Activated CD8-positive, alpha-beta memory T cell treated with anti-CD3 and anti-CD28 coated beads for 48 hours (primary cell): ENCODE measurements at regions not wholly inside any gene's neighbourhood (a gene's known extent, or its start where the extent isn't known, plus 50 kb on each side); places are given as distances from the start of the nearest gene placed in this dataset.

ENCODE experiments used
- DNase-seq, 3 experiments: peaks; one replicate each; pipeline ENCODE4 v3.0.0-alpha.2; 2020; ENCODE audit warnings: low read depth in 2 of 3, low spot score in 2 of 3

DNA sequence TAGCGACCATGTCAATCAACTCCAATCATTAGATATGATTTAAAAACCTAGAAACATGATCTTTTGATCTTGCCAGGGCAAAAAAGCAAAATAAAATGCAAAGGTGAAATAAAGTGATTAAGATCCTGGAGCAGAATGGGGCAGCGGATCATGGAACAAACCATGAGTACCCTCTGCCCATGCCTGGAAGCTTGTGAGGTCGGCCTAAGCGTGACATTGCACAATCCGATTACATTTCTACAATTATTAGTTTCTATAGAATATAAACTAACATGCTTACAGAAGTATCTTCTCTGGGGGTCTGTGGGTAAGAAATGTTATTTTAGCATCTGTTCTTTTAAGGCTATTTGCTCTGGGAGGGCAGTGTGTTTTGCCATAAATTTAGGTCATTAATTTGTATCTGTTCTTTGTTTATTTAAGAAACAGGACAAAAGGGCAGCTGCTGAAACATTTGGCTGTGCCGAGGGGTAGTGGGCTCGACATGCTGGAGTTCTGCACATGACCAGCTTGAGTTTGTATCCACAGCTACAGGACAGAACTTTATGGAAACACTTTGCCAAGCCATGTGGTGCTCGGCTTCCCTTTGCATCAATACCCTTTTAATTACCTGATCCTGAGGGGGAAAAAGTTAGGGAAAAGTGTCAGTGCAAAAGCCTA, 55.9 kb downstream of the ZBTB18 start:
- DNase-seq = no peak

DNA sequence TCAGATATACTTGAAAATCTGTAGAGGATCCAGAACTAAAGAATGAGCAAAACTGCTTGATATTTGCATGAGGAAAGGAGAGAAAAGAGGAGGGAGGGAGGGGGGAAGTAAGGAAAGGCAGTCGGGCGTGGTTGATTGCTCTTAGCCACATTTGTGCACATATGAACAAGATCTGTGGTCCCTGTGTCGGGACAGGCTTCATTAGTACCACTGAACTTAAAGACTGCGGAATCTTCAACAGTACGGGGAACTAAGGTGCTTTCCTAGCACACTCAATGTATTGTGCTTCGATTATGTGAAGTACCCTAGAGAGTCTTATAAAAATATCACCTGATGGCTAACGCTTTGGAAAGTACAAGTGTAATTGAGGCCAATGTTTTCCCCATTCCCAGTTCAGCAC, 59.9 kb downstream of the ZBTB18 start:
- no peak for DNase-seq

DNA sequence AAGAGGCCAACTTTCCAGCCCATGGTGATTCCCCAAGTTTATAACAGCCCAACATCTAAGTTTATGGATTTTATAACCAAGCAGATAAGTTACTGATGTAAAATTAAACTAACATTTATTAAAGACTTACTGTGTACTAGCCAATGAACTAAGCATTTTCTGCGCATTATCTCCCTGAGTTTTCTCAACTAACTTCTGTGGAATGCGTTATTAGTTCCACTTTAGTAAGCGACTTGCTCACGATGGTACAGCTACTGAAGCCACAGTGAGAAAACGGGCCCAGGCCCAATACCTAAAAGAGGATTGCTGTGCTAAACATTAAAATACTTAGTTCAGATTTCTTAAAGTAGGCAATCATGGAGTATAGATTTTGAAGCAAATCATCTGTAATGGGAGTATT, 61.0 kb downstream of the ZBTB18 start:
- no peak for DNase-seq

DNA sequence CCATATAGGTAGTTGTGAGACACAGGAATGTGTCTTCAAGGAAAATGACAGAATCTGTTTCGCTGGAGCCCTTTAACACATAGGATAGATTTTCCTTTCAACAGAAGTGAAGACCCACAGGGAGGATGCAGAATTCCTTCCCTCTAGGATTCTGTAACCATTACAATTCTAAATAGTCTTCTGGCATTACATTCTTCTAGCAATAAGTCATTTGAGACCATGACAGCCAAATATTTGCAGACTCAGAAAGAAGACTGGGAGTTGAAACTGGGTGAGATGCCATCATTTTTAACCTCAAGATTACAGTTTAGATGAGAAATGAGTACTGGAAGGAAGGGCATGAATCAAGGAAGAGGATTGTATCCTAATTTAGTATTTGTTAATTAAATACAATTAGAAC, 61.6 kb downstream of the ZBTB18 start:
- no peak for DNase-seq

DNA sequence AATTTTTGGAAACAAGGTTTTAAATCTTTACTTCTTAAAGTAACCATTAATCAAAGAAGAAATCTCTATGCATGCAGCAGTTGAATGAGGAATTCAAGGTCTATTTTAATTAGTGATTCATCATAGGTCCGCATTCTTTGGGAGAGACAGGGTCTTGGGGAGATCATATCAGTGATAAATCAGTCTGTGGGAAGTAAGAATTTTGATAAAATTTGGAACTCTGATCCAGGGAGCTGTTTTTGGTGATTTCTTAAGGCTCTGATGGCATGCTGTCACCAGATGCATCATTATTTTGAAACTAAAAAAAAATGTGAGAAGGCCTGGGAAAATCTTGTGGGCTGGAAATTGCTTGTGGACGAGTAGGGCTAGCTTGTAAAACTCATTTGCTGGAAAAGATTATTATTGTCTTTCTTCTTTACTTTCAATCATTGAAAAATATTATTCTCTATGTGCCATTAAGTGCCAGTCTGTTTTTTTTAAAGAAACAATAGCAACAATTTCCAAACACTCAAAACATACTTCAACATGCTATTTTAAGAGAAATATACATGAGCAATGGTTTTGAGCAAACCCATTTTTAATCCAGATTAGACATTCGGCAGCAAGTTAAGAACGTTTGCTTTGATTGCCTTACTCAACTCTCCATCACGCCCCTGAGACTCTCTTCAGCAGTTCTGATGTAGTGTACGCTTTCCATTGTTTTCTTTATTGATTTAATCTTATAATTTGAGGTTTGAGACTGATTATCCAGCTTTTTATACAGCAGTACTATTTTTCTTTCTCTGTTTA, 62.6 kb downstream of the ZBTB18 start:
- no peak for DNase-seq

DNA sequence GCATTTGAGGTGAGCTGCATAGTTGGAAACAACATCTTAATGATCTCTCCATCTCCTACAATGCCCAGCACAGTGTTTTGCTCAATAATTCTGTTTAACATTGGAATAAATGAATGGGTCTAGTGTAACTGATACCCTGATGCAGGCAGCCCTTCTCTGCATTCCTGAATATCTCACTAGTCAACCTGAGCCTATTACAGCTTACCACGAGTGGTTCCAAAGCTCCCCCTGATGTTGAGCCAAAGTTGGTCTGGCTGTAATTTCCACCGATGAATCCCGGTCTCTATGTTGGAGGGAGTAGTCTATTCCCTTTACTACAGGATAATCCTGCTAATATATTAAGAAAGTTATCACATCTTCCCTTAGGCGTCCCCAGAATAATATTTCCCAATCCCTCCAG, 63.8 kb downstream of the ZBTB18 start:
- DNase-seq = no peak

DNA sequence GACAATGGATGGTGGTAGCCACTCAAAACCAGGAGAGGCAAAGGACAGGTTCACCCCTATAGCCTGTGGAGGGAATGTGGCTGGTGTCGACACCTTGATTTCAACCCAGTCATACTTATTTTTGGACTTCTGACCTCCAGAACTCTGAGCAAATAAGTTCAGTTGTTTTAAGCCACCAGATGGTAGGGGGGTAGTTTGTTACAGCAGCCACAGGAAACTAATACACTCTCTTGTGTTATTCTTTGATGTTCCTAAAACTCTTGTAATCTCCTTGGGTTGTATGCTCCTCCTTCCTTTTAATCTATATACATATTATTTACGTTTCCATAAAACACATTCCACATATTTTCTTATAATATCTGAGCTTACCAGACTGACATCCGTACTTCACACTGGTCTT, 65.9 kb downstream of the ZBTB18 start:
- no peak for DNase-seq

DNA sequence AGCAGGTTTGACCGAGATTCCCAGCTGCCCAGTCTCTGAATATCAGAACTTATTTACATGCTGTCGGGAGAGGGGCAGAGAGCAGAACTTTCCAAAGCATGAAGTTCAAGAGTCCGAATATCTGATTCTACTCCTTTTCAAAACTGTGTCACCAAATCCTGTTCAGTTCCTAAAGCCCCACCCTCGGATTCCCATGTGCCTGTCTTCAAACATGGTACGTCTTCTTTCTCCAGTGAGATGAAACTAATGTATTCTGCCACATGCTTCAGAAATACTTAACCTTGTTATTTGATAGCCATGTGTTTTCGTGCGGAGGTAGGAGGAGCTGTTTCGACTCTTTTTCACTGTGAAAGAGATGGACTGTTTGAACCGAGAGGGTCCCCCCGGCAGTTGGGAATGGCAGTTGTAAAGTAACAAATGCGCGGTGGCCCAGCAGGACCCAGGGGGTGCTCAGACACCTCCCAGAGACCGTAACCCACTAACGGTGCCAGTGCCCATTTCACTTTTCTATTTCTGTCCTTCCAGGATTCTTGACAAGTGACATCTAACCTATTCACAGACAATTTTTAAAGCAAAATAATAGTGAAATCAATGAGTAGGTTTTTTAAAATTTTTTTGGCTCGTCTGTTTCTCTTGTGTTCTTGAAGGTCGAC, 67.2 kb downstream of the ZBTB18 start:
- DNase-seq = no peak

DNA sequence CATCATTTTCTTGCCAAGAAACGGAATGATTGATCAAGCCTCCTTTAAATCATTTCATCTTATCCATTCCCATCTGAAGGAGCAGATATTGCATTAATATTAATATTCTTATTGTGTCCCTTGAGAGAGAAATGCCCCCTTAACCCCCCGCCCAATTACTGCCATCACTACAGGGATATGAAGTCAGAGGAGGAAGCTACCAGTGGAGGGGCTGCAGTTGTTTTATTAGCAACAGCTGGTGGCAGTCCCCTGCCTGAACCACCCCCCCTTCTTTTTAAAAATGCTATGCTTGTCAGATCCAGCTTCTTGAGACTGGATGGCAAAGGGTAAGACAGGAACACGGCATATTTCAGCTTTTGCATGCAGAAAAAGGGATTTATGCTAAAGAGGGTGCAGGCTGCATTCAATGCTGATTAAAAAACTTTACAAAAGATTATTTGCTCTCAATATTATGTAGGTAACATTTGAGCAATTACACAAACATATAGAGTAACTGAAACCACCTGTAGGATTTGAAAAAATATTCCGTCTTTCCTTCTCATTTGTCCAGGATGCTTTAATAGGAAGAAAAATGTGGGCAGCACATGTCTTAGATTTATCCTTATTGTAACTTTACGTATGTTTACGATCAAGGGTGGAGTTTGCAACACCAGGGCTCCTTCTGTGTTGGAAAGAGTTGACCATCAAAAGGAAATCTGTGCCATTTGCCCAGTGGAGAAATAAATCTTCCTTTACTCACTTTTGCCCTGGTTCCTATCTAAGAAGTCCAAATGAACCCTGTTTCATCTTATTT, 77.7 kb downstream of the ZBTB18 start:
- DNase-seq = no peak

DNA sequence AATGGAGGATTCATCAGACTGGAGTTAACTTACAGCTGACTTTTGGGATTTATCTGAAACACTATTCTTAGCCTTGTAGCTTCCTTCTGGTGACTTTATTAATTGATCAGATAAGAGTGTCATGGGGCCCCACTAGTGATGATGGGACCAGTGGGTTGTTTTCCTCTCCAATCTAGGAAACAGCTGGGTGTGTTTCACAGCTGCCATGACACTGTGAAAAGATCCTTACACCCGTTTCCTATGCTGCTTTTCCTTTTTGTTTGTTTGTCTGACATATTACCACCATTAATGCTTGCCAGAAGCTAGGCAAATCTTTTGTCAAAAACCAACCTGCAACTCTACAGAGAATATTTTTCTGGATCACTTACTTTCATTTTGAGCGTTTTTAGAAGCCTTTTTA, 86.2 kb downstream of the ZBTB18 start:
- no peak for DNase-seq

DNA sequence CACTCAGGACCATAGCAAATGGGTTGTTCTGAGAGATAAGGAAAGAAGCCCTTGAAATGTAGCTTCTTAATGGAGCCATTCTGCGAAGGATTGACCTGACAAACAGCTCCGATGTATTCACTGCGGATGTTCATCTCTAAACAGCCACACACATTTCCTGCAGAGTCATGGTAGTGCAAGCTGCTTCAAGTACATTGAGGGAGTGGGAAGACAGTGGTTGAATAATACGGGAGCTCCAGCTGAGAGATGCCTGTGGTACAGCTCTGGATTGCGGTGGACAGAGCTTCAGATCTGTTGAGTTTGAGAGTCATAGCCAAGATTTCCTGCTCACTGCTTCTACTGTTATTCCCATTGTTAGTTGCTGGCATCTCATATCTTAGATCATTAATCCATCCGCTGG, 86.6 kb downstream of the ZBTB18 start:
- DNase-seq = no peak

DNA sequence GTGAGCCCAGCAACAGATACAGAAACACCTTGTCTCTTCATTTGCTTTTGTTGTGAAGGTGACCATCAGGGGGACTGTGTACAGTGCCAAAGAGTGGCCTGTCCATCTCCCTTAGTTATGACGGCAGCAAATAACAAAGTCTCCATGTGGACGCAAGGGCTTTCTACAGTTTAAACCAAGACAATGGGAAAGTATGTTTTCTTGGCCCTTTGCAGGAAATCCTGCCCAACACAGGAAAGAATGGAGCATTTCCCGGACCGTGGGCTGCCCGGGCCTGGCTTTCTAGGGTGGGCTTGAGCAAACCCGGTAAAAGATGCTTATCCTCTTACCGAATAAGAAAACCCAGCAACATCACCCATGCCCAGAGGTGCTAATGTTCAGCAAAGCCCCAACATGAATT, 87.3 kb downstream of the ZBTB18 start:
- no peak for DNase-seq

DNA sequence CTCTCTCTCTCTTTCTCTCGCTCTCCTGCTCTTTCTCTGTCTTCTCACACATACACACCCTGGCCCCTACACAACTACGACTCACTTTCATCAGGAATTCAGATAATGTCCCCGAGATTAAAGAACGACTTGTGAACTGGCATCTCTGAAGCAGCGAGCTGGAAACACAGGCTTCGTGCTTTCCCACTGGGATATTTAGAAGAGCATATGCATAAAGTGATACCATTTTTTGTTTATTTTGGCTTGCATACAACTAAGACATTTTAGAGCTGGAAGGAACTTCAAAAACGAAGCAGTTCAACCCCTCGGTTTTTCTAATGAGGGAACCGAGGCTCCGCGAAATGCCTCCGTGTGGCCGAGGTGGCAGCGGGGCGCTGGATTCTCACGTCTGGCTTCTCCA, 88.6 kb downstream of the ZBTB18 start:
- no peak for DNase-seq

DNA sequence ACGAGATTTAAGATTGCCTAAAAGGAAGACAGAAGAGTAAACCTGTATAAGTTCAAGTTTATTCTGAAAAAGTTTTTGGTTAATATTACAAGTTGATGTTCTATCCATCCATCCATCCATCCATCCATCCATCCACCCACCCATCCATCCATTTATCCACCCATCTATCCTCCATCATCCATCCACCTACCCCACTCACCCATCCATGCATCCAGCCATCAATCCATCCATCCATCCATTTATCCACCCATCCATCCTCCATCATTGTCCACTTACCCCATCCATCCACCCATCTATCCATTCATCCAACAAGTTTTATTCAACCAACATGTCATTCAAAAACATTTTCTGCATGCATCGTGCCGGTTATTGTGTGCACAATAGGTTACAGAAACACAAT, 89.3 kb downstream of the ZBTB18 start:
- no peak for DNase-seq

DNA sequence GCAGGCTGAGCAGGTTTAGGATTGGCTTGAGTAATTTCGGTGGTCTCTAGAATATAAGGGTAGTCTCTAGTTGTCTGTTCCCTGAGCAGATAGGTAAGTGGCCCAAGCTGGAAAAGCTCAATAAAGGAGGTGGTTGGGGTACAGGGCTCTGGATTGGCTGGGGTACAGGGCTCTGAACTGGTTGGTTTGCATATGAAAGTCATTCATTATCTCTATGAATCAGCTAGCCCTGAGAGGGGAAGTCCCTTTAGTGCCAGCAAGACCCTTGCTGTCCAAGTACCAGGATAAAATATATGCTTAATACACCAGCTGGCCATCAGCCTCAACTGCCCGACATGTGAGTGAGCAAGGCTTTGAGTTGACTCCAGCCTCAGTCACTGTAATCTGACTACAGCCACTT, 93.0 kb downstream of the ZBTB18 start:
- no peak for DNase-seq

DNA sequence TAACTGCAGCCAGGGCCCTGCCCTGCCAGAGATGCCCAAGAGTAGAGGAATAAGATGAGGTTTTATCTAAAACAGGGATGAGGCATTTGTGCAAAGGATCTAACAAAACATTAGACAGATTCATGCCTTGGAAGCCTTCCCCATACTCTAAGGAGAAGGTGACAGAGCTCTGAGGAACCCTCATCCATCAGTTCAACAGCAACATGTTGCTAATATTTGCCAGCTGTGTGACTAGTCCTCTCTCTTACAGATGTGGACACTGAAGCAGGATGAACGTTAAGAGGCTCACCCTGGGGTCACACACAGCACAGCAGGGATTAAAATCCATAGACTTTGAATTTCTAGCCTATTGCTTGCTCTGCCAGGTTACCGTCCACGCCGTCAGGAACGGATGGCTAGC, 99.0 kb downstream of the ZBTB18 start:
- no peak for DNase-seq

DNA sequence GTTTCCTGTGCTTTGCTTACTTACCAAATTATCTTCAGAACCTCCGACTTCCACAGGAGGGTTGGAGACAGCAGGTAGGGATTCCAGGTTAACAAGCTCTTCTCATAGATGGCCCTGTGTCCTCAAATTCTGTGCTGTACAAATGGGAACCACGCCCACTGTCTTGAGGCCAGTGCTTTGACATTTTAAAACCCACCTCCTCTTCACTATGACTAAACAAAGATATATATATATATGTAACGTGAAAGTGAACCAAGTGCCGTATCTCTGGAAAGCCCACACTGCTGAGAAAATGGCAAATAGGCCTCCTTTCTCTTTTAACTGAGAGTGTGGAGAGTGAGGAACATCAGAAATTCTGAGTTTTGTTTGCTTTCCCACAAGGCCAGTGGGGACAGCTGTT, 99.6 kb downstream of the ZBTB18 start:
- no peak for DNase-seq

DNA sequence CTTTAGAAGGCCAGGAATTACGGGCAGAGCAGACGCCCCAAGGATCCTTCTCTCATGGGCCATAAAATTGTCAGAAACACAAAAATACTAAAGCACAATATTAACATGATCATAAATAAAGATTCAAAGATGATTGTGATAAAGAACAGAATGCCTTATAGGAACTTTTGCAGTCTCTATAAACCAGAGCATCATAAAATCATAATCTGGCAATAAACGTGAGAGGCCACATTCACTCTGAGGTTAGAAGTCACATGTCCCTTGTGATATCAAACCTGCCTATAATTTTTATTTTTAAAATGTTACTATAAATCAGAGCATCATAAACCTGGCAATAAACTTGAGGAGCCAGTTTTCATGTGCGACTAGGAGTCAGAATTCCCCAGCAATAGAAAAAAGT, 100.5 kb downstream of the ZBTB18 start:
- no peak for DNase-seq

DNA sequence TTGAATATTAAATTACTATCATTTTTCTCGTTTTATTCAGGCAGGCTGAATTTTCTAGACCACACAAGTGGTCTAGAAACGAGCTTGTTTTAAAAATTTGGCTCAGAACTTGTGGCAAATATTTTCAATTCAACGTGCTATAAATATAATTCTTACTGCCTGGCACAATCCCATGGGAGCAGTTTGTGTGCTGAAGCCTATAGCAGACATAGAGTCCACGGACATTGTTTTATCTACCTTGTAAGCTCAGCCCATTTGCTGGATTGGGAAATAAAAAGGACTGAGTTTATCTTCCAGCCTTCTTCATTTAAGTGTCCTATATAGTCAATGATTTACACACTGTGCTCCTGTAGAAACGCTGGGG, 103.4 kb downstream of the ZBTB18 start:
- DNase-seq = no peak

DNA sequence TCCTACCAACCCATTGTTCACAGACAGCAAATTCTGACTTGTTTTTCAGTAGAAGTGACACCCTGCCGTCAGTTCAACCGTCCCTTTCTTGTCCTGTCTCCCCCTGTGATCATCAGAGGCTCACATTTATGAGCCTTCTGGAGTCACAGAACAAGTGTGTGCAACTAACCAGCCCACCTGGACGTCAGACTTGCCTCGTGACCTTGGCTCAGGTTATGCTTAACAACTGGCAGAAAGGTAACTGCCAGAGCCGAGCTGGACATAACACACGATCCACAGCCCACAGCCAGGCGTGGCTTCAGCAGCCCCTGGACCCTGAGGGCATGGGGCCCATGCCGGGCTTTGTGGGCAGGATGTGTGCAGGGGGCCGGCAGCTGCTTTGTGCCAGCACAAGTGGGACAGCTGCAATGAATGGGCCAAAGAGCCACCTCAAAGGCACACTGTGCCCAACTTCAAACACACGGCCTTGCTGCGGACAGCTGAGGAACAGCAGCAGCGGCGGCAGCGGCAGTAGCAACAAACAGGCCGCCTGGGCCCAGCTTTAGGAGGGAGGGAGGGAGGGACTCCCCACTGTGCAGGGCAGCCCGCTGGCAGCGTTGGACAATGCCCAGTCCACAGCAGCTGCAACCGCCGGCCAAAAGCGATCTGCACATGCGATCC, 103.9 kb downstream of the ZBTB18 start:
- DNase-seq = no peak

DNA sequence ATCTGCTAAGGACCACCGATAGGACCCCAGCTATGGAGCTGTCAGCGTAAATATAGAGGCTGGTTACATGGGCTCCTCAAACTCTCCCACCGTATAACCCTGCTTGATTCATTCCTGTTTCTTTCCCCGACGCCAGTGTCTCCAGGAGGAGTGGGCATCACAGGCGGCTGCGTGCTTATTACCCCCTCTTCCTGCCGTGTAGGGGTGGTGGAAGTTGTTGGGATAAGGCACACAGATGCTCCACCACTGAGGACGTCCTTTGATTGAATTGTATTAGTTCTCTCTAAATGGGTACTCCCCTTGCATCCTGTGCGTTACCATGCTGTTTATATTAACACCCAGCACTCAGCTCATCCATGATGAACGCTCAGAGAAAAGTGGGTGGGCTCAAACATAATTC, 104.6 kb downstream of the ZBTB18 start:
- no peak for DNase-seq
